Breast epithelium (tissue), 4 donors: ENCODE measurements at regions not wholly inside any gene's neighbourhood (a gene's known extent, or its start where the extent isn't known, plus 50 kb on each side); places are given as distances from the start of the nearest gene placed in this dataset.

Experiments used
- DNase-seq, 2 donors: peaks; one replicate each; pipeline ENCODE4 v3.0.0-alpha.2; 2019; ENCODE audit warnings: low spot score in 2 of 2
- H3K27ac ChIP-seq, 2 donors: fragments of 200-600 bp; sonication (generic) in 1 of 2; one replicate each; pipeline ENCODE4 v1.5.1; 2016 to 2019; ENCODE audit warnings: mild to moderate bottlenecking in 1 of 2
- H3K27me3 ChIP-seq, 2 donors: fragments of 200-600 bp; sonication (generic) in 1 of 2; one replicate each; pipeline versions ENCODE4 v1.5.1 to v1.6.0; 2017 to 2019; ENCODE audit warnings: control low read depth in 1 of 2, mild to moderate bottlenecking in 1 of 2
- H3K36me3 ChIP-seq: fragments of 200-600 bp; one replicate; pipeline ENCODE4 v1.5.1; 2019
- H3K4me1 ChIP-seq, 2 donors: fragments of 200-600 bp; sonication (generic); one replicate each; pipeline ENCODE4 v1.5.1; 2016 to 2019; ENCODE audit warnings: control low read depth in 1 of 2
- H3K4me3 ChIP-seq, 3 donors: fragments of 200-600 bp; sonication (generic); 1 replicate in 2 of 3; 2 replicates in 1 of 3; pipeline ENCODE4 v1.5.1; 2016 to 2019; ENCODE audit warnings: mild to moderate bottlenecking in 3 of 3, moderate library complexity in 2 of 3
- H3K9me3 ChIP-seq, 2 donors: fragments of 200-600 bp; sonication (generic) in 1 of 2; one replicate each; pipeline ENCODE4 v1.5.1; 2016 to 2019; ENCODE audit warnings: control low read depth in 1 of 2
- POLR2A ChIP-seq: fragments of 450-650 bp; IDR thresholded peaks from one replicate; pipeline ENCODE4 v1.6.1; 2016; ENCODE audit warnings: antibody characterized with exemption, mild to moderate bottlenecking, moderate library complexity
- POLR2AphosphoS5 ChIP-seq, 3 donors: sonication (generic); formaldehyde crosslinking; IDR thresholded peaks; one replicate each; pipeline ENCODE4 v1.6.1; 2017; ENCODE audit warnings: antibody characterized with exemption in 3 of 3
- intact Hi-C: fragments of 100-400 bp; cut with DNase I; formaldehyde crosslinking; loops from one replicate; pipeline ENCODE4 v1.15.1; 2023; ENCODE audit warnings: low total_unique reads
- TF ChIP-seq, protein P1 (sequence below), 3 donors: fragments of 450-650 bp; IDR thresholded peaks; one replicate each; pipeline ENCODE4 v1.5.1; 2016 to 2017; ENCODE audit warnings: antibody characterized with exemption in 3 of 3, mild to moderate bottlenecking in 3 of 3, moderate library complexity in 3 of 3

DNA sequence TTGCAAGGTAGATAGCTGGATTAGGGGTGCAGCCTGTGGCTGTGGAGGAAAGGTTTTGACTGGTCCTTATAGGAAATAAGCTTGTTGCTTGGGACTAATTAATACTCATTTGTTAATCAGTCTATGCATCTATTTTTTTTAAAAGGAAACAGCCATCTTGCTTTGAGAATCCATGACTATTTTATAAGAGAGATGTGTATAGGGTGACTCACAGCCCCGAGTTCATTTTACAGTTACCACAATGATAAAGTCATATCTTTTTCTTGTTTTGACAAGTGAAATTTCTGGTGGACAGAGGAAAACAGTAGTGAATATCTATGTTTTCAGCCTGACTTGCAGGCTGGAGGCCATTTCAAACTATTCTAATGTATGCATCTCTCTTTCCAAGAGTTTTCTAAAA, 193.5 kb upstream of the CCDC68 start:
- intact Hi-C loops, result no loop called here
- H3K4me3 ChIP-seq, result no peak overlapping the region
- H3K27me3 ChIP-seq, result no peaks in the 10 kb centered on the region
- H3K27ac ChIP-seq, result no peak overlapping the region
- no peaks in the 10 kb centered on the region for H3K4me1 ChIP-seq
- TF ChIP-seq POLR2A (no peak), POLR2AphosphoS5 (IDR thresholded peaks at IDR 0.05) (no peak)
- TF ChIP-seq, protein P1, sequence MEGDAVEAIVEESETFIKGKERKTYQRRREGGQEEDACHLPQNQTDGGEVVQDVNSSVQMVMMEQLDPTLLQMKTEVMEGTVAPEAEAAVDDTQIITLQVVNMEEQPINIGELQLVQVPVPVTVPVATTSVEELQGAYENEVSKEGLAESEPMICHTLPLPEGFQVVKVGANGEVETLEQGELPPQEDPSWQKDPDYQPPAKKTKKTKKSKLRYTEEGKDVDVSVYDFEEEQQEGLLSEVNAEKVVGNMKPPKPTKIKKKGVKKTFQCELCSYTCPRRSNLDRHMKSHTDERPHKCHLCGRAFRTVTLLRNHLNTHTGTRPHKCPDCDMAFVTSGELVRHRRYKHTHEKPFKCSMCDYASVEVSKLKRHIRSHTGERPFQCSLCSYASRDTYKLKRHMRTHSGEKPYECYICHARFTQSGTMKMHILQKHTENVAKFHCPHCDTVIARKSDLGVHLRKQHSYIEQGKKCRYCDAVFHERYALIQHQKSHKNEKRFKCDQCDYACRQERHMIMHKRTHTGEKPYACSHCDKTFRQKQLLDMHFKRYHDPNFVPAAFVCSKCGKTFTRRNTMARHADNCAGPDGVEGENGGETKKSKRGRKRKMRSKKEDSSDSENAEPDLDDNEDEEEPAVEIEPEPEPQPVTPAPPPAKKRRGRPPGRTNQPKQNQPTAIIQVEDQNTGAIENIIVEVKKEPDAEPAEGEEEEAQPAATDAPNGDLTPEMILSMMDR (IDR thresholded peaks at IDR 0.05), result no peak
- DNase-seq, result no peak
- H3K9me3 ChIP-seq, result no peaks in the 10 kb centered on the region
- no peaks in the 10 kb centered on the region for H3K36me3 ChIP-seq

DNA sequence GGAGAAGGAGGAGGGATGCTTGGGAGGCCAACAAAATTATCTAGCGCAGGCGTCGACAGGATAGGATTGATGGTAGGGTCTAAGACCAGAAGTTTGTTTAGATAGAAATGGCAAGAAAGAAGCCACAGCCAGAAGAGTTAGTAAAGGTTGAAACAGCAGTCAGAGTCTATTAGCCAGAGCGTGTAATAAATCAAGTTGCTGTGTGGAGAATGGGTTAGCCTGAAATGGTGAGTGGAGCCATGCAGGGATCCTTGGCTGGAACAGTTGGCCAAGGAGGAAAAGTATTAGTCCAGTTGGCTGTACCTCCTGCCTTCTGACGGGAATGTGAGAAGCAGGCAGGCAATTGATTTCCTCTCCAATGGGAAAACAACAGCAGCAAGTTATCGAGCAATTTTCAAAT, 190.7 kb upstream of the CCDC68 start:
- Histone ChIP-seq H3K27ac (no peak overlapping the region), H3K9me3 (no peaks in the 10 kb centered on the region), H3K4me3 (no peak overlapping the region), H3K36me3 (no peaks in the 10 kb centered on the region), H3K4me1 (no peaks in the 10 kb centered on the region), H3K27me3 (no peaks in the 10 kb centered on the region)
- intact Hi-C loops, result no loop called here
- DNase-seq, result no peak
- TF ChIP-seq, protein P1 (IDR thresholded peaks at IDR 0.05), result no peak
- no peak for TF ChIP-seq POLR2A

DNA sequence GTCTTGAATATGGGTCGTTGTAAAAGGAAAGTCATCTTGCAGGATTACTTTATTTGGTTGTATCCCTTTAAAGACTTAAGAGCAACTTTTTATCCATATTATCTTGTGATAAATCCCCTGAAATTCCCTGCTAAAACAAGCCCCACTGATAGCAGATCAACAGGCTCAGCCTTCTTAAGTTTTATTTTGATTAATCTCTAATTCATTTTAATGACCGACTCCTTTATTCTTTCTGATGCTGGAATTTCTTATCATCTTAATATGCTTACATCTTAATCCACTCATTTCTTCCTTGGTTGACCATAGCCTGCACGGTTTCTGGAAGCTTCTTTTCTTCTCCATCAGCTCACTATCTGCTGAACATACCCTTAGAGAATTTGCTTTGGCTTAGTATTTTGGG, 188.5 kb upstream of the CCDC68 start:
- no peak for TF ChIP-seq POLR2AphosphoS5 (IDR thresholded peaks at IDR 0.05)
- TF ChIP-seq, protein P1 (IDR thresholded peaks at IDR 0.05), result no peak
- TF ChIP-seq POLR2A, result no peak
- intact Hi-C loops, result no loop called here

DNA sequence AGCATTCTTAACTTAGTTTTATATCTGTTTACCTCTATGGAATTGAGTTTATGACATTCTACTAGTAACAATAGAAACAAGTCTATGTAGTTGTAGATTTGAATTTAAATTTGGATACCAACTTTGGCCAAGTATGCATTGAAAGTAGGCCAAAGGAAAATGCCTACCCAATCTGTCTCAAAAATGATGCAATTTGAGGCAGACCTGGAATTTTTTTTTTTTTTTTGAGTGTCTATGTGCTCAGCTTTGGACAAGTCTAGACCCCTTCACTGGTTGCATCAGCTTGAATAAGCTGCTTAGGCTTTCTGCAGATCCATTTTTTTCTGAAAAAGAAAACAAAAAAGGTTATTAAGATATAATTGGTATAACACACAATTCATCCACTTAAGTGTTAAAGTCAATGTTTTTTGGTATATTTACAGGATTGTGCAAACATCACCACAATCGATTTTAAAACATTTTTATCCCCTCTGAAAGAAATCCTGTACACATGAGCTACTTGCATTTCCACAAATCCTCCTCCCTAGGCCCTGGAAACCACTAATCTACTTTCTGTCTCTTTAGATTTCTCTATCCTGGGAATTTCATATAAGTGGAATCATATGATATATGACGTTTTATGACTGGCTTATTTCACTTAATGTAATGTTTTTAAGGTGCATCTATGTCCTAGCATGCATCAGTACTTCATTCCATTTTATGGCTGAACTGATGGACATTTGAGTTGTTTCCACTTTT, 185.1 kb upstream of the CCDC68 start:
- no peak overlapping the region for H3K4me3 ChIP-seq
- no peaks in the 10 kb centered on the region for H3K4me1 ChIP-seq
- H3K9me3 ChIP-seq, result no peaks in the 10 kb centered on the region
- no peaks in the 10 kb centered on the region for H3K27me3 ChIP-seq
- intact Hi-C loops, result no loop called here
- no peaks in the 10 kb centered on the region for H3K36me3 ChIP-seq
- TF ChIP-seq POLR2AphosphoS5 (IDR thresholded peaks at IDR 0.05) (no peak), POLR2A (no peak)
- TF ChIP-seq, protein P1 (IDR thresholded peaks at IDR 0.05), result no peak
- DNase-seq, result no peak
- H3K27ac ChIP-seq, result no peak overlapping the region

More for the DNA sequence above, 188.5 kb upstream of the CCDC68 start:
- Histone ChIP-seq H3K27ac (no peak overlapping the region), H3K4me3 (no peak overlapping the region), H3K4me1 (no peaks in the 10 kb centered on the region), H3K9me3 (no peaks in the 10 kb centered on the region), H3K27me3 (no peaks in the 10 kb centered on the region), H3K36me3 (no peaks in the 10 kb centered on the region)
- no peak for DNase-seq

DNA sequence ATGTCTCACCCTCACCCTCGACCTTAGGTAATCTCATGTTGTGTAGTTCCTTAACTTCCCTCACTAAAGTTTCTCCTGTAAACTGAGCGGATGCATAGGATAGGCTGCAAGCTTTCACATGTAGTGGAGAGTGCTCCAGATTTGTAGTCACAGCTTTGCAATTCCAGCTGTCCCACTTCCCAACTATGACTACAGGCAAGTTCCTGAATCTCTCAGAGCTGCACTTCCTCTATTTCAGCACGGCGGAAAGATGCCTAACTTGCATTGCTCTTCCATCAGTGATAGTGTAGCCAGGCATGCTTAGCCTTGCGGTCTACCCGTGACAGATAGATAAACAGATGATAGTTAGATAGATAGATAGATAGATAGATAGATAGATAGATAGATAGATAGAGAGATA, 183.1 kb upstream of the CCDC68 start:
- DNase-seq, result no peak
- Histone ChIP-seq H3K27me3 (no peaks in the 10 kb centered on the region), H3K36me3 (no peaks in the 10 kb centered on the region), H3K9me3 (no peaks in the 10 kb centered on the region), H3K4me3 (no peak overlapping the region), H3K4me1 (no peaks in the 10 kb centered on the region), H3K27ac (no peak overlapping the region)
- TF ChIP-seq, protein P1 (IDR thresholded peaks at IDR 0.05), result no peak
- TF ChIP-seq POLR2A (no peak), POLR2AphosphoS5 (IDR thresholded peaks at IDR 0.05) (no peak)
- intact Hi-C loops, result no loop called here
